ENCODE measurements at regions not wholly inside any gene's neighbourhood (a gene's known extent, or its start where the extent isn't known, plus 50 kb on each side); places are given as distances from the start of the nearest gene placed in this dataset.

- no peaks in the 10 kb centered on the region for H3K36me3 ChIP-seq (ENCODE audit: insufficient read depth, low read length)
- H3K9me3 Mint-ChIP-seq: peaks cover 0 to 4% (median 2%) of the 10 kb centered on the region in 5 donors
- no peak overlapping the region for H3K4me3 ChIP-seq (ENCODE audit: low read length)
- no peaks in the 10 kb centered on the region for H3K9me3 ChIP-seq (ENCODE audit: low read length)
- H3K27ac ChIP-seq (ENCODE audit: low read depth, low read length): no peak overlapping the region
- ChIA-PET POLR2A (no interaction called here), CTCF (no interaction called here)
- H3K27ac Mint-ChIP-seq: no peak overlapping the region
- no peak for DNase-seq
- H3K4me1 Mint-ChIP-seq: no peaks in the 10 kb centered on the region
- no peak overlapping the region for H3K4me3 Mint-ChIP-seq
- no peaks in the 10 kb centered on the region for H3K27me3 ChIP-seq (ENCODE audit: insufficient read depth, low read length, poor library complexity, severe bottlenecking)
- no peaks in the 10 kb centered on the region for H3K4me1 ChIP-seq (ENCODE audit: insufficient read depth, low read length)
- peaks cover 0 to 2% (median 0%) of the 10 kb centered on the region in 3 donors for H3K36me3 Mint-ChIP-seq
- no peaks in the 10 kb centered on the region for H3K27me3 Mint-ChIP-seq
Observed at GRCh38 chr5:5061836-5062235, 78.3 kb upstream of the ADAMTS16 start.

GRCh38 chr5:5062525-5063302 lies 77.4 kb upstream of the ADAMTS16 start:
- H3K27ac ChIP-seq (ENCODE audit: low read depth, low read length): no peak overlapping the region
- H3K36me3 ChIP-seq (ENCODE audit: insufficient read depth, low read length): no peaks in the 10 kb centered on the region
- no peaks in the 10 kb centered on the region for H3K9me3 ChIP-seq (ENCODE audit: low read length)
- no peak overlapping the region for H3K4me3 Mint-ChIP-seq
- H3K27ac Mint-ChIP-seq: no peak overlapping the region
- peaks cover 0 to 2% (median 0%) of the 10 kb centered on the region in 3 donors for H3K36me3 Mint-ChIP-seq
- H3K9me3 Mint-ChIP-seq: peaks cover 0 to 4% (median 2%) of the 10 kb centered on the region in 5 donors
- no peaks in the 10 kb centered on the region for H3K27me3 Mint-ChIP-seq
- CTCF ChIA-PET: no interaction called here
- no peaks in the 10 kb centered on the region for H3K27me3 ChIP-seq (ENCODE audit: insufficient read depth, low read length, poor library complexity, severe bottlenecking)
- no peak overlapping the region for H3K4me3 ChIP-seq (ENCODE audit: low read length)
- POLR2A ChIA-PET: no interaction called here
- no peaks in the 10 kb centered on the region for H3K4me1 ChIP-seq (ENCODE audit: insufficient read depth, low read length)
- DNase-seq: no peak
- H3K4me1 Mint-ChIP-seq: no peaks in the 10 kb centered on the region

GRCh38 chr5:5063533-5063953 lies 76.6 kb upstream of the ADAMTS16 start:
- Mint-ChIP-seq H3K27ac (no peak overlapping the region), H3K9me3 (peaks cover 0 to 4% (median 2%) of the 10 kb centered on the region in 5 donors), H3K4me3 (no peak overlapping the region), H3K4me1 (no peaks in the 10 kb centered on the region), H3K36me3 (peaks cover 0 to 2% (median 0%) of the 10 kb centered on the region in 3 donors), H3K27me3 (no peaks in the 10 kb centered on the region)
- ChIA-PET POLR2A (no interaction called here), CTCF (no interaction called here)
- H3K4me1 ChIP-seq (ENCODE audit: insufficient read depth, low read length): no peaks in the 10 kb centered on the region
- no peak overlapping the region for H3K27ac ChIP-seq (ENCODE audit: low read depth, low read length)
- H3K27me3 ChIP-seq (ENCODE audit: insufficient read depth, low read length, poor library complexity, severe bottlenecking): no peaks in the 10 kb centered on the region
- no peak overlapping the region for H3K4me3 ChIP-seq (ENCODE audit: low read length)
- no peak for DNase-seq
- H3K9me3 ChIP-seq (ENCODE audit: low read length): no peaks in the 10 kb centered on the region
- no peaks in the 10 kb centered on the region for H3K36me3 ChIP-seq (ENCODE audit: insufficient read depth, low read length)

GRCh38 chr5:5065472-5065871 lies 74.7 kb upstream of the ADAMTS16 start:
- ChIA-PET POLR2A (no interaction called here), CTCF (no interaction called here)
- Mint-ChIP-seq H3K36me3 (no peaks in the 10 kb centered on the region), H3K4me1 (no peaks in the 10 kb centered on the region), H3K9me3 (peaks cover 0 to 11% (median 2%) of the 10 kb centered on the region in 5 donors), H3K27me3 (no peaks in the 10 kb centered on the region), H3K27ac (no peak overlapping the region), H3K4me3 (no peak overlapping the region)
- DNase-seq: no peak
- no peak overlapping the region for H3K4me3 ChIP-seq (ENCODE audit: low read length)
- no peaks in the 10 kb centered on the region for H3K36me3 ChIP-seq (ENCODE audit: insufficient read depth, low read length)
- H3K27ac ChIP-seq (ENCODE audit: low read depth, low read length): no peak overlapping the region
- H3K9me3 ChIP-seq (ENCODE audit: low read length): no peaks in the 10 kb centered on the region
- no peaks in the 10 kb centered on the region for H3K4me1 ChIP-seq (ENCODE audit: insufficient read depth, low read length)
- H3K27me3 ChIP-seq (ENCODE audit: insufficient read depth, low read length, poor library complexity, severe bottlenecking): no peaks in the 10 kb centered on the region

GRCh38 chr5:5066276-5067186 lies 73.6 kb upstream of the ADAMTS16 start:
- Mint-ChIP-seq H3K4me1 (no peaks in the 10 kb centered on the region), H3K36me3 (no peaks in the 10 kb centered on the region), H3K9me3 (peaks cover 0 to 11% (median 4%) of the 10 kb centered on the region in 5 donors), H3K27me3 (no peaks in the 10 kb centered on the region), H3K27ac (no peak overlapping the region), H3K4me3 (no peak overlapping the region)
- CTCF ChIA-PET: no interaction called here
- POLR2A ChIA-PET: no interaction called here
- Histone ChIP-seq H3K4me1 (ENCODE audit: insufficient read depth, low read length) (no peaks in the 10 kb centered on the region), H3K27me3 (ENCODE audit: insufficient read depth, low read length, poor library complexity, severe bottlenecking) (no peaks in the 10 kb centered on the region), H3K4me3 (ENCODE audit: low read length) (no peak overlapping the region), H3K36me3 (ENCODE audit: insufficient read depth, low read length) (no peaks in the 10 kb centered on the region), H3K9me3 (ENCODE audit: low read length) (no peaks in the 10 kb centered on the region), H3K27ac (ENCODE audit: low read depth, low read length) (no peak overlapping the region)
- no peak for DNase-seq

- ChIA-PET CTCF (no interaction called here), POLR2A (no interaction called here)
- no peaks in the 10 kb centered on the region for H3K27me3 ChIP-seq (ENCODE audit: insufficient read depth, low read length, poor library complexity, severe bottlenecking)
- H3K27me3 Mint-ChIP-seq: no peaks in the 10 kb centered on the region
- H3K9me3 ChIP-seq (ENCODE audit: low read length): no peaks in the 10 kb centered on the region
- H3K27ac Mint-ChIP-seq: no peak overlapping the region
- peaks cover 1 to 11% (median 4%) of the 10 kb centered on the region in 5 donors for H3K9me3 Mint-ChIP-seq
- H3K4me3 Mint-ChIP-seq: no peak overlapping the region
- H3K4me3 ChIP-seq (ENCODE audit: low read length): no peak overlapping the region
- H3K36me3 ChIP-seq (ENCODE audit: insufficient read depth, low read length): no peaks in the 10 kb centered on the region
- no peak for DNase-seq
- no peaks in the 10 kb centered on the region for H3K4me1 Mint-ChIP-seq
- no peaks in the 10 kb centered on the region for H3K36me3 Mint-ChIP-seq
- H3K4me1 ChIP-seq (ENCODE audit: insufficient read depth, low read length): no peaks in the 10 kb centered on the region
- H3K27ac ChIP-seq (ENCODE audit: low read depth, low read length): no peak overlapping the region
Observed at GRCh38 chr5:5069851-5070250, 70.3 kb upstream of the ADAMTS16 start.

GRCh38 chr5:5071554-5071953 lies 68.6 kb upstream of the ADAMTS16 start:
- H3K27me3 Mint-ChIP-seq: no peaks in the 10 kb centered on the region
- no peaks in the 10 kb centered on the region for H3K36me3 Mint-ChIP-seq
- no peaks in the 10 kb centered on the region for H3K4me1 Mint-ChIP-seq
- no peak for DNase-seq
- Histone ChIP-seq H3K27ac (ENCODE audit: low read depth, low read length) (no peak overlapping the region), H3K27me3 (ENCODE audit: insufficient read depth, low read length, poor library complexity, severe bottlenecking) (no peaks in the 10 kb centered on the region), H3K4me3 (ENCODE audit: low read length) (no peak overlapping the region), H3K36me3 (ENCODE audit: insufficient read depth, low read length) (no peaks in the 10 kb centered on the region), H3K9me3 (ENCODE audit: low read length) (no peaks in the 10 kb centered on the region), H3K4me1 (ENCODE audit: insufficient read depth, low read length) (no peaks in the 10 kb centered on the region)
- no peak overlapping the region for H3K4me3 Mint-ChIP-seq
- POLR2A ChIA-PET: no interaction called here
- H3K9me3 Mint-ChIP-seq: peaks cover 1 to 9% (median 4%) of the 10 kb centered on the region in 5 donors
- CTCF ChIA-PET: no interaction called here
- H3K27ac Mint-ChIP-seq: no peak overlapping the region

GRCh38 chr5:5077236-5077635 lies 62.9 kb upstream of the ADAMTS16 start:
- no peaks in the 10 kb centered on the region for H3K4me1 ChIP-seq (ENCODE audit: insufficient read depth, low read length)
- DNase-seq: no peak
- Mint-ChIP-seq H3K4me3 (no peak overlapping the region), H3K27me3 (peaks cover 0 to 2% of the 10 kb centered on the region in 2 donors), H3K9me3 (peaks cover 0 to 7% (median 3%) of the 10 kb centered on the region in 5 donors), H3K4me1 (no peaks in the 10 kb centered on the region), H3K27ac (no peak overlapping the region), H3K36me3 (no peaks in the 10 kb centered on the region)
- POLR2A ChIA-PET: no interaction called here
- H3K4me3 ChIP-seq (ENCODE audit: low read length): no peak overlapping the region
- H3K36me3 ChIP-seq (ENCODE audit: insufficient read depth, low read length): no peaks in the 10 kb centered on the region
- CTCF ChIA-PET: no interaction called here
- no peak overlapping the region for H3K27ac ChIP-seq (ENCODE audit: low read depth, low read length)
- H3K9me3 ChIP-seq (ENCODE audit: low read length): no peaks in the 10 kb centered on the region
- no peaks in the 10 kb centered on the region for H3K27me3 ChIP-seq (ENCODE audit: insufficient read depth, low read length, poor library complexity, severe bottlenecking)

Data from CD8-positive, alpha-beta memory T cell (primary cell).